Nucleus accumbens (tissue), 56 donors: ENCODE measurements at regions not wholly inside any gene's neighbourhood (a gene's known extent, or its start where the extent isn't known, plus 50 kb on each side); places are given as distances from the start of the nearest gene placed in this dataset.

Experiments
- DNase-seq, 56 donors: peaks; one replicate each; lab custom pipeline; 2025; lab: John Stamatoyannopoulos, UW

- DNase-seq: no peak
Measured at GRCh38 chr2:129760669-129761068, 218.8 kb upstream of the RAB6C start.

- DNase-seq: no peak
Measured at GRCh38 chr2:129761569-129762021, 217.9 kb upstream of the RAB6C start.

- DNase-seq: no peak
Measured at GRCh38 chr2:129762386-129763189, 216.9 kb upstream of the RAB6C start.

- DNase-seq: no peak
Measured at GRCh38 chr2:129763190-129763846, 216.1 kb upstream of the RAB6C start.

- no peak for DNase-seq
Measured at GRCh38 chr2:129763966-129764365, 215.5 kb upstream of the RAB6C start.

- DNase-seq: no peak
Measured at GRCh38 chr2:129764376-129765325, 214.8 kb upstream of the RAB6C start.

GRCh38 chr2:129765326-129765677 lies 214.2 kb upstream of the RAB6C start:
- DNase-seq: no peak

GRCh38 chr2:129765678-129766351 lies 213.7 kb upstream of the RAB6C start:
- DNase-seq: no peak

GRCh38 chr2:129766374-129766993 lies 213.0 kb upstream of the RAB6C start:
- DNase-seq: no peak

- DNase-seq: no peak
Measured at GRCh38 chr2:129767346-129768035, 212.0 kb upstream of the RAB6C start.

- DNase-seq: no peak
Measured at GRCh38 chr2:129768036-129768386, 211.5 kb upstream of the RAB6C start.

- DNase-seq: no peak
Measured at GRCh38 chr2:129768485-129769184, 210.8 kb upstream of the RAB6C start.

- DNase-seq: no peak
Measured at GRCh38 chr2:129769185-129769991, 210.1 kb upstream of the RAB6C start.

- no peak for DNase-seq
Measured at GRCh38 chr2:129771418-129772189, 207.9 kb upstream of the RAB6C start.

- no peak for DNase-seq
Measured at GRCh38 chr2:129772190-129772579, 207.3 kb upstream of the RAB6C start.

- no peak for DNase-seq
Measured at GRCh38 chr2:129775952-129776653, 203.4 kb upstream of the RAB6C start.

GRCh38 chr2:129777146-129777545 lies 202.3 kb upstream of the RAB6C start:
- DNase-seq: no peak
